ENCODE measurements at regions not wholly inside any gene's neighbourhood (a gene's known extent, or its start where the extent isn't known, plus 50 kb on each side); places are given as distances from the start of the nearest gene placed in this dataset.

- TF ChIP-seq CTCF (IDR thresholded peaks at IDR 0.05) = no peak
- TF ChIP-seq POLR2A (IDR thresholded peaks at IDR 0.05) = no peak
These were observed 461.1 kb upstream of the TBL1XR1 start for GRCh38 chr3:177658354-177658753.

All from breast epithelium (tissue), 3 donors.